Endothelial cell of umbilical vein (primary cell): ENCODE measurements at regions not wholly inside any gene's neighbourhood (a gene's known extent, or its start where the extent isn't known, plus 50 kb on each side); places are given as distances from the start of the nearest gene placed in this dataset.

ENCODE experiments used
- BruUV-seq: library from RNA; stranded (reverse); fragments of 400-500 nt; replicated peaks from 2 replicates; lab custom pipeline; 2021; lab: Mats Ljungman, UMichigan
- CTCF ChIA-PET: fragments of 300-600, 350-600 bp; sonication (Branson Sonifier 250); formaldehyde crosslinking; loops from one replicate; lab custom pipeline; 2021; ENCODE audit warnings: antibody characterized with exemption, inconsistent platforms; lab: Charles Lee
- POLR2A ChIA-PET: fragments of 300-600, 350-600 bp; sonication (Branson Sonifier 250); formaldehyde crosslinking; loops from one replicate; lab custom pipeline; 2021; ENCODE audit warnings: antibody characterized with exemption, inconsistent platforms; lab: Charles Lee
- DNase-seq: peaks from one replicate; pipeline ENCODE4 v3.0.0-alpha.2; 2011; ENCODE audit warnings: low read depth, low spot score
- FAIRE-seq: peaks from 2 replicates; lab custom pipeline; 2011; peaks lifted over from hg19 to GRCh38; lab: Jason Lieb, UNC
- H2AFZ ChIP-seq: 2 replicates; pipeline ENCODE4 v1.6.0; 2012; ENCODE audit warnings: low read depth, low read length, control low read depth, inconsistent platforms
- H3K27ac ChIP-seq: 2 replicates; pipeline ENCODE4 v1.5.1; 2011; ENCODE audit warnings: low read depth, mild to moderate bottlenecking, control low read depth, low read length, moderate library complexity; ENCODE audit not compliant: insufficient read depth
- H3K27me3 ChIP-seq, 2 experiments: 2 replicates each; pipeline versions ENCODE4 v1.6.0 to v1.6.1; 2011; ENCODE audit warnings: low read length in 2 of 2, mixed read lengths in 1 of 2; ENCODE audit not compliant: control insufficient read depth in 2 of 2, insufficient read depth in 2 of 2
- H3K36me3 ChIP-seq, 2 experiments: 2 replicates in 1 of 2; 3 replicates in 1 of 2; pipeline ENCODE4 v1.5.1; 2011; ENCODE audit warnings: low read length in 2 of 2, mild to moderate bottlenecking in 1 of 2, moderate library complexity in 1 of 2; ENCODE audit not compliant: control insufficient read depth in 2 of 2, insufficient read depth in 2 of 2; ENCODE audit errors: extremely low read depth in 1 of 2
- H3K4me1 ChIP-seq: 3 replicates; pipeline ENCODE4 v1.5.1; 2011; ENCODE audit warnings: mild to moderate bottlenecking, low read length; ENCODE audit not compliant: control insufficient read depth, insufficient read depth; ENCODE audit errors: extremely low read depth
- H3K4me2 ChIP-seq: 2 replicates; pipeline ENCODE4 v1.6.1; 2011; ENCODE audit warnings: low read length, control low read depth, mixed read lengths; ENCODE audit not compliant: insufficient read depth
- H3K4me3 ChIP-seq, 3 experiments: fragments of 200-600 bp in 1 of 3; sonication (generic), shearing (Covaris generic) in 1 of 3; replicated peaks in 1 of 3; 2 replicates each; pipeline ENCODE4 v1.5.1; 2011 to 2016; ENCODE audit warnings: control low read depth in 3 of 3, low read length in 3 of 3, mild to moderate bottlenecking in 2 of 3, inconsistent platforms in 1 of 3, low read depth in 1 of 3, moderate library complexity in 1 of 3; ENCODE audit not compliant: insufficient read depth in 1 of 3
- H3K79me2 ChIP-seq: 2 replicates; pipeline ENCODE4 v1.6.0; 2012; ENCODE audit warnings: low read length, inconsistent platforms; ENCODE audit not compliant: control insufficient read depth, insufficient read depth
- H3K9ac ChIP-seq: replicated peaks from 2 replicates; pipeline ENCODE3; 2011; ENCODE audit warnings: low read length, control low read depth; ENCODE audit not compliant: insufficient read depth; ENCODE audit errors: extremely low read depth
- H3K9me1 ChIP-seq: replicated peaks from 3 replicates; pipeline ENCODE4 v1.6.0; 2011; ENCODE audit warnings: mild to moderate bottlenecking, low read length; ENCODE audit not compliant: control insufficient read depth, insufficient read depth; ENCODE audit errors: extremely low read depth
- H3K9me3 ChIP-seq: replicated peaks from 2 replicates; pipeline ENCODE4 v1.5.1; 2012; ENCODE audit warnings: low read length, inconsistent platforms; ENCODE audit not compliant: control insufficient read depth, insufficient read depth
- H4K20me1 ChIP-seq: replicated peaks from 2 replicates; pipeline ENCODE3; 2011; ENCODE audit warnings: mild to moderate bottlenecking, low read length; ENCODE audit not compliant: control insufficient read depth, insufficient read depth; ENCODE audit errors: extremely low read depth
- CTCF ChIP-seq, 2 donors: IDR thresholded peaks; 1 replicate in 1 of 2; 2 replicates in 1 of 2; pipeline ENCODE4 v1.5.1; 2011; ENCODE audit warnings: low read length in 2 of 2, mild to moderate bottlenecking in 2 of 2, moderate library complexity in 2 of 2, control low read depth in 1 of 2, inconsistent platforms in 1 of 2, low read depth in 1 of 2; ENCODE audit not compliant: insufficient read depth in 1 of 2; ENCODE audit errors: extremely low read depth in 1 of 2
- EZH2 ChIP-seq: IDR thresholded peaks from 2 replicates; pipeline ENCODE4 v1.6.1; 2012; ENCODE audit warnings: borderline replicate concordance, low read depth, mild to moderate bottlenecking, moderate library complexity, low read length, inconsistent platforms; ENCODE audit not compliant: severe bottlenecking
- FOS ChIP-seq: IDR thresholded peaks from 2 replicates; pipeline ENCODE4 v1.6.1; 2011; ENCODE audit warnings: mild to moderate bottlenecking, low read length, moderate library complexity, borderline replicate concordance; ENCODE audit not compliant: insufficient read depth
- GATA2 ChIP-seq: IDR thresholded peaks from 2 replicates; pipeline ENCODE4 v1.7.0; 2011; ENCODE audit warnings: low read depth, mild to moderate bottlenecking, moderate library complexity, mixed read lengths, low read length; ENCODE audit not compliant: insufficient read length, insufficient read depth
- JUN ChIP-seq: IDR thresholded peaks from 2 replicates; pipeline ENCODE4 v1.6.1; 2011; ENCODE audit warnings: borderline replicate concordance, low read depth; ENCODE audit not compliant: insufficient read length, insufficient read depth
- MAX ChIP-seq: IDR thresholded peaks from 2 replicates; pipeline ENCODE4 v1.6.1; 2011; ENCODE audit not compliant: insufficient read depth, insufficient read length
- MYC ChIP-seq: IDR thresholded peaks from one replicate; pipeline ENCODE4 v1.6.1; 2011; ENCODE audit warnings: mild to moderate bottlenecking, low read depth, low read length
- POLR2A ChIP-seq: IDR thresholded peaks from 2 replicates; pipeline ENCODE4 v1.6.1; 2012; ENCODE audit warnings: low read depth, mild to moderate bottlenecking, control low read depth, low read length
- POLR2AphosphoS5 ChIP-seq: IDR thresholded peaks from 2 replicates; pipeline ENCODE4 v1.6.1; 2012; ENCODE audit warnings: low read depth, mild to moderate bottlenecking, control low read depth, low read length, moderate library complexity; ENCODE audit not compliant: insufficient read depth
- dilution Hi-C: fragments of 300-500 bp; cut with MboI; formaldehyde crosslinking; loops from one replicate; pipeline ENCODE4 v1.15.0; 2019; ENCODE audit warnings: low sequenced_read_pairs; ENCODE audit not compliant: extremely low pct_ligation_motif_present
- intact Hi-C: fragments of 100-400 bp; cut with micrococcal nuclease; formaldehyde crosslinking; loops from one replicate; pipeline ENCODE4 v1.10.0; 2022

DNA sequence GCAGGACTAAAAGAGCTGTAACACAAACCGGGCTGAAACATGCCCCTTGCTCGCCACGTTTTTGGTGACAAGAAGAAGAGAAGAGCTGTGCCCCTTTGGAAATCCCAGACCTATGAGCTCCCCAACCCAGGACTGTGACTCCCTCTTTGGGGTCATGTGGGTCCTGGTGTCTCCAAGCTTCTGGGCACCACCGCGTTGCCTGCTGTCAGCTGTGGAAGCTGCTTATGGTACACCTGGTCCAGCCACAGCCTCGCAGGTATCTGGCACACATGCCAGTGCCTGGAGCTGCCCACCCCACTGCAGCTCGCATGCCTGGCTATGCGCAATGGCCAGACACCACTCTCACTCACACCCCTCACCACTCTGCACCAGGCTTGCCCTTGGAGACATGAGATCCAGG lies 171.8 kb downstream of the MATN1 start:
- Histone ChIP-seq H3K79me2 (no peaks in the 10 kb centered on the region), H3K4me2 (no peak overlapping the region), H3K27me3 (no peaks in the 10 kb centered on the region), H4K20me1 (no peaks in the 10 kb centered on the region), H2AFZ (no peak overlapping the region), H3K36me3 (no peaks in the 10 kb centered on the region), H3K4me3 (no peak overlapping the region), H3K4me1 (no peaks in the 10 kb centered on the region), H3K9me3 (no peaks in the 10 kb centered on the region), H3K27ac (no peak overlapping the region), H3K9me1 (no peaks in the 10 kb centered on the region), H3K9ac (no peak overlapping the region)
- ChIA-PET POLR2A (no interaction called here), CTCF (no interaction called here)
- dilution Hi-C loops, result no loop called here
- no peak for DNase-seq
- no peak for TF ChIP-seq POLR2A
- no TSS peak for BruUV-seq
- intact Hi-C loops, result no loop called here
- no peak for FAIRE-seq

DNA sequence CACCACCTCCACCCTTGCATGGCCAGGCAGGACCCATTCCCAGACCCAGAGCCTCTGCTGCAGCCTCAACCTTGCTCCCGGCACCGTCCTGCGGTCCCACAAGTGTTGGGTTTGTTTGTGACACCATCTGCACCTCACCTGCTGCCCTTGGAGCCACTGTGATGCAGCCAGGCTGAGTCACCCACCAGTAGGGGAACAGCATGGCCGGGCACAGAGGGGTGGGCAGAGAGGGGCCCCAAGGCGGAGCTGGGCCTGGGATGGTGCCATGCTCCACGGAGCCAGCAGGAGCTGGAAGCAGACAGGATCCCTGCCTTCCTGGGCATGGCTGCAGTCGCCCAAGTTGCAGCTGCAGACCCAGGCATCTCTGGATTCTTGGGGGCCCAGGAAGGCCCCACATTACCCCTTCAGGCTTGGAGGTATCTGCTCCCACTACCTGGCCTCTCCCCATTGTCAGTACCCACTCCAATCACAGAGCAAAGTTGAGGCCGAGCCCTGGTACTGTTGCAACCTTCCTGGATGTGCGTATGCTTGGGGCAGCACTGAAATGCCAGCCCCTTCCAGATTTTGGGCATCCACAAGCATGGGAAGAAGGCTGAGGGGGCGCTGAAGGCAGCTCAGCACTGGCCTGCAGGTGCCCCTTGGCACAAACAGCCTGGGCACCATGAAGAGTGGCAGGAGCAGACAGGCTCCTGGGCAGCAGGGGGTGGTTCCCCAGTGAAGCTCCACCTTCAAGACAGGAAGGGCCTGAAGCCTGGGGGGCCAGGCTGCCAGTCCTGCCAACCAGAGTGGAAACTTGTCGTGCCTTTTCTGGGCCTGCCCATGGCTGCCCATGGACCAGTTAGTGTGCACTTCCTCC lies 172.8 kb downstream of the MATN1 start:
- H2AFZ ChIP-seq, result no peak overlapping the region
- ChIA-PET POLR2A (no interaction called here), CTCF (no interaction called here)
- H3K9ac ChIP-seq, result no peak overlapping the region
- no peak overlapping the region for H3K27ac ChIP-seq
- dilution Hi-C loops, result no loop called here
- no TSS peak for BruUV-seq
- no peak for TF ChIP-seq EZH2
- TF ChIP-seq JUN, result no peak
- TF ChIP-seq MYC, result no peak
- TF ChIP-seq POLR2AphosphoS5, result no peak
- TF ChIP-seq MAX, result no peak
- no peak for TF ChIP-seq GATA2
- no peak for TF ChIP-seq POLR2A
- TF ChIP-seq FOS, result no peak
- TF ChIP-seq CTCF (IDR thresholded peaks at IDR 0.05; ENCODE audit: extremely low read depth in 1 of 2, insufficient read depth in 1 of 2, low read depth in 1 of 2, low read length in 2 of 2), result no peak
- no peaks in the 10 kb centered on the region for H4K20me1 ChIP-seq
- FAIRE-seq, result no peak
- no peaks in the 10 kb centered on the region for H3K79me2 ChIP-seq
- no peak for DNase-seq
- no peaks in the 10 kb centered on the region for H3K27me3 ChIP-seq
- no peaks in the 10 kb centered on the region for H3K4me1 ChIP-seq
- no peaks in the 10 kb centered on the region for H3K9me3 ChIP-seq
- H3K9me1 ChIP-seq, result no peaks in the 10 kb centered on the region
- no peak overlapping the region for H3K4me3 ChIP-seq
- H3K36me3 ChIP-seq, result no peaks in the 10 kb centered on the region
- intact Hi-C loops, result no loop called here
- H3K4me2 ChIP-seq, result no peak overlapping the region
